ENCODE measurements at regions not wholly inside any gene's neighbourhood (a gene's known extent, or its start where the extent isn't known, plus 50 kb on each side); places are given as distances from the start of the nearest gene placed in this dataset.

- TF ChIP-seq EZH2 (IDR thresholded peaks at IDR 0.05; ENCODE audit: low read length, unreplicated experiment) (no peak), EZH2phosphoT487 (IDR thresholded peaks at IDR 0.05; ENCODE audit: borderline replicate concordance, low read length) (no peak)
- TF ChIP-seq, protein P1, sequence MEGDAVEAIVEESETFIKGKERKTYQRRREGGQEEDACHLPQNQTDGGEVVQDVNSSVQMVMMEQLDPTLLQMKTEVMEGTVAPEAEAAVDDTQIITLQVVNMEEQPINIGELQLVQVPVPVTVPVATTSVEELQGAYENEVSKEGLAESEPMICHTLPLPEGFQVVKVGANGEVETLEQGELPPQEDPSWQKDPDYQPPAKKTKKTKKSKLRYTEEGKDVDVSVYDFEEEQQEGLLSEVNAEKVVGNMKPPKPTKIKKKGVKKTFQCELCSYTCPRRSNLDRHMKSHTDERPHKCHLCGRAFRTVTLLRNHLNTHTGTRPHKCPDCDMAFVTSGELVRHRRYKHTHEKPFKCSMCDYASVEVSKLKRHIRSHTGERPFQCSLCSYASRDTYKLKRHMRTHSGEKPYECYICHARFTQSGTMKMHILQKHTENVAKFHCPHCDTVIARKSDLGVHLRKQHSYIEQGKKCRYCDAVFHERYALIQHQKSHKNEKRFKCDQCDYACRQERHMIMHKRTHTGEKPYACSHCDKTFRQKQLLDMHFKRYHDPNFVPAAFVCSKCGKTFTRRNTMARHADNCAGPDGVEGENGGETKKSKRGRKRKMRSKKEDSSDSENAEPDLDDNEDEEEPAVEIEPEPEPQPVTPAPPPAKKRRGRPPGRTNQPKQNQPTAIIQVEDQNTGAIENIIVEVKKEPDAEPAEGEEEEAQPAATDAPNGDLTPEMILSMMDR (conservative IDR thresholded peaks at IDR 0.05; ENCODE audit: low read depth, low read length) = no peak
These were observed 179.5 kb upstream of the KLF6 start for GRCh38 chr10:3964516-3964915.

Measured in PC-3 (cell line).